Epidermal melanocyte (primary cell): ENCODE measurements at regions not wholly inside any gene's neighbourhood (a gene's known extent, or its start where the extent isn't known, plus 50 kb on each side); places are given as distances from the start of the nearest gene placed in this dataset.
"Not testable (repeated sequence)": the region's sequence is repeated elsewhere in the genome, so short reads cannot be mapped to it uniquely, and the experiment has no call there.

Experiments used
- DNase-seq: peaks from one replicate; pipeline ENCODE4 v3.0.0; 2011; ENCODE audit warnings: low spot score; ENCODE audit not compliant: insufficient read length

DNA sequence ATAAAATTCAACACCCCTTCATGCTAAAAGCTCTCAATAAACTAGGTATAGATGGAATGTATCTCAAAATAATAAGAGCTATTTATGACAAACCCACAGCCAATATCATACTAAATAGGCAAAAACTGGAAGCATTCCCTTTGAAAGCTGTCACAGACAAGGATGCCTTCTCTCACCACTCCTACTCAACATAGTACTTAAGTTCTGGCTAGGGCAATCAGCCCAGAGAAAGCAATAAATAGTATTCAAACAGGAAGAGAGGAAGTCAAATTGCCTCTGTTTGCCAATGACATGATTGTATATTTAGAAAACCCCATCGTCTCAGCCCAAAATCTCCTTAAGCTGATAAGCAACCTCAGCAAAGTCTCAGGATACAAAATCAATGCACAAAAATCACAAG, 673.8 kb upstream of the IGFBP3 start:
- not testable (repeated sequence) for DNase-seq

DNA sequence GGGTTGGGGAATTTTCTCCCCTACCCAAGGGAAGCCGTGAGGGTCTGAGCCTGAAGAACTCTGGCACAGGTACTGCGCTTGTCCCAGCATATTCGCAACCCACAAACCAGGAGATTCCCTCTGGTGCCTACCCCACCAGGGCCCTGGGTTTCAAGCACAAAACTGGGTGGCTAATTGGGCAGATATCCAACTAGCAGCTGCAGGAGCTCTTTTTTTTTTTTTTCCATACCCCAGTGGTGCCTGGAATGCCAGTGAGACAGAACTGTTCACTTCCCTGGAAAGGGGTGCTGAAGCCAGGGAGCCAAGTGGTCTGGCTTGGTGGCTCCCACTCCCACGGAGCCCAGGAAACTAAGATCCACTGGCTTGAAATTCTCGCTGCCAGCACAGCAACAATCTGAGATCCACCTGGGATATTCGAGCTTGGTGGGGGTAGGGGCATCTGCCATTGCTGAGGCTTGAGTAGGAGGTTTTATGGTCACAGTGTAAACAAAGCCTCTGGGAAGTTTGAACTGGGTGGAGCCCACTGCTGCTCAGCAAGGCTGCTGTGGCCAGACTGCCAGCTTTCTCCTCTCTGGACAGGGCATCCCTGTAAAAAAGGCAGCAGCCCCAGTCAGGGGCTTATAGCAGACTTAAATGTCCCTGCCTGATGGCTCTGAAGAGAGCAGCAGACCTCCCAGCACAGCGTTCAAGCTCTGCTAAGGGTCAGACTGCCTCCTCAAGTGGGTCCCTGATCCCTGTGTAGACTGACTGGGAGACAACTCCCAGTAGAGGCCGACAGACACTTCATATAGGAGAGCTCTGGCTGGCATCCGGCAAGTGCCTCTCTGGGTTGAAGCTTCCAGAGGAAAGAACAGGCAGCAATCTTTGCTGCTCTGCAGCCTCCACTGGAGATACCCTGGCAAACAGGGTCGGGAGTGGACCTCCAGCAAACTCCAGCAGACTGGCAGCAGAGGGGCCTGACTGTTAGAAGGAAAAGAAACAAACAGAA, 670.1 kb upstream of the IGFBP3 start:
- not testable (repeated sequence) for DNase-seq

DNA sequence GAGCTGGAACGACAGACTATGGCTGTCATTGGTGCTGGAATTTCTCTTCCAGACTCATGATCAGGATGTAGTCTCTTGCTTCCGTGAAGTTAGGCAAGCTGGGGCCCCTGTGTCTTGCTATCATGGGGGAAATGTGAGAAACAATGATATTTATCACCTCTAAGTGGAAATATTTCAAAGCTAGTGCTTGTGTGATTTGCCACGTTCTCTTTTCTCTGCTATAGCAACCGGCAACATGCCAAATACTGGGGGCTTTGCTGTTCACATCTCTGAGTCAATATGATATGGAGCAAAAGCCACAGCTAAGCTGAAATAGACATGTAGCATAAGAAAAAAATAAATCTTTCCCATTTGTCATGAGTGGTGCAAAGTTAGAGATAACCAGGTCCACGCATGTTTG, 668.2 kb upstream of the IGFBP3 start:
- no peak for DNase-seq

DNA sequence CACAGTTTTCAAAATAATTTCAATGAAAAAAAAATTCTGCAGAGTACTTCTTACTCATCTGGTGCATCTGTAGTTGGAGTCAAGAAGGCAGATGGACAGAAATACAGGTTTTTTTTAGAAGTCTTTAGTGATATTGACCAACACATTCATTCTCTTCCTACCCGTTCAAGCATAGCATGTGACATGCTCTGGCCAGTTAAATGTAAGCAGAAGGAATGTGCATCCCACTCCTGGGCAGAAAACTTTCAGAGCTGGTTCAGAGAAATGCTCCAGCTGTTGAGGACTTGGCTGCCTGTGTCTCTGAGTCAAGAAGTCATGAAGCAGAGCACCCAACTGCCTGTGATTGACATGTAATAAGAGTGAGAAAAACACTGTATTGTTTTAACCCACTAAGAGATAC, 665.3 kb upstream of the IGFBP3 start:
- DNase-seq: no peak

DNA sequence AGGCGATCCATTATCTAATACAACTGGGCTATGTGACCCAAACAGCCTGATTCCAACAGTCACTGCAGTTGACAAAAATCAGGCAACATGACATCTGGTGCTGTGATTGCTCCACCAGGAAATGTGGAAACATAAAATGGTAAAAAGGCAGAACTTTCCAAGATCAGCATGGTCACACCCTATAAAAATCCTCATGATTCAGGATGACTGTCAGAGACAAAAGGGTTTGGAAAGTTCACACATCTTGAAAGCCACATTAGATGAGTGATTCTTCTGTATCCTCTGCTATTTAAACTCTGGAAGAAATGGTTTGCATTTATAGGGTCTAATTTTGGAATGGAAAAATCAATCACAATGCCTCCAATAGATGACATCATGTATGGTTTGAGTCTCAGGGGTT, 662.6 kb upstream of the IGFBP3 start:
- no peak for DNase-seq

DNA sequence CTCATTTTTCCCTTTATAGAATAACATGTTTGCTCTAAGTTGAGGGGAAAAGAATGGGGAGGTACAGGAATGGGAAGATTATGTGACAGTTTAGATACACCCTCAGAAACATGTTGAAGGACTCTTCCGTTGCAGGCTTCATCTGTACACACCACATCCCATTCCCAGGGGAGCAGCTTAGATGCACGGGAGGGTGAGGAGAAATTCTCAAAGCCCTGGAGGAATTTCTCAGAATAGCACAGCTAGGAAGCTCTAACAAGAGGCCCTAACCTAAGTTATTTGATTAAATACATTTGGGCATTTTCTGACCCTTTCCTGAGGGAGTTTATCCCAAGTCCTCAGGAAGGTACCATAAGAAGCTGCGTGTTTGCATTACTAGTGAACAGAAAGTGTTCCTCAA, 660.2 kb upstream of the IGFBP3 start:
- DNase-seq: no peak

DNA sequence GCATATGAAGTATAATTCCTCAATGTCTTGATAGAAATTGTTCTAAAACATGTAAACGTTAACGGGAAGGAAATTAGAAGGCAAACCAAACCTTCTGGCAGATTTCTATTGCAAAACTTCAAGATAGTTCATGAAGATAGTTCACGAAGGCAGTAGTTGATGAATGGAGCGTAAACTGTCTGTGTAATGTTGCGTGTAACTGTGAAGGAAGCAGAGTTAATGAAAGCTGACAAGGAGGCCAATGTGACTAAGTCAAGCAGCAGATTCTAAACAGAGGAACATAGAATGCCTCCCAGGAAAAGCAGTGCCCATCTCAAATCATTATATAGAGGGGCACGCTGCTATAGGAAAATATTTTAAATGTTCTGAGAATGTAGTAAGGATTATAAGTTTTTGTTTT, 659.7 kb upstream of the IGFBP3 start:
- no peak for DNase-seq

DNA sequence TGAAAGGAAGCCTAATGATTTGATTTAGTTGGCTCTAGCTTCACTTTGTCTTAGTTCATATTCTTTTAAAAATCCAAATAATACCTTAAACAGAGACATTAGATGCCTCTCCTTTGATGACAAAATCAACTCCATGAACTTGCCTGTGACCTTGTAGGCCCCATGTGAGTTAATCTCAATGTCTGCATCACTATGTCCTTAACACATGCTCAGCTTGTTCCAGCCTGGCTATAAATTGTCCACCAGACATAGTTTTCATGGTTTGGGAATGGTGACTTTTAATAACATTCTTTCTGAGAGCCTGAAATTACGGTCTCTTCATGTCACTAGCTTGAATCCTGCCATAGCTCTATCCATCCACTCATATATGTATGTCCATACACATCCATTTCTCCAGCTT, 656.3 kb upstream of the IGFBP3 start:
- DNase-seq: no peak

DNA sequence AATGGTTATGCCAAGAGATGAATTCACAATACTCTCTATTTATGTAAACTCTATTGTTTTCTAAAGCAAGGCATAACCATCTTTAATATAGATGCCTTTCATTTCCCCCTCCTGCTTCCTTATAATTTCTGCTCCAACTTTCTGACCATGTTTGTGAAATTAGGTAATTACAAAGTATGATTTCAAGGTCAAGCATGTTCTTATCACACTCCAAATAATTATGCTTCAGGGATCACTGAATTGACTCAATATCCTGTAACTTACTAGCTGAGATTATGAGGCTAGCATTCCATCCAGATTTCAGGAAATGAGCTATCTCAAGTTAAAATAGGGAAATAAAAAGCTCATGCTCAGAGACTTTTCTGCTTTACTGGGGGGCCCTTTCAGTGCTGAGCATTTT, 655.9 kb upstream of the IGFBP3 start:
- no peak for DNase-seq

DNA sequence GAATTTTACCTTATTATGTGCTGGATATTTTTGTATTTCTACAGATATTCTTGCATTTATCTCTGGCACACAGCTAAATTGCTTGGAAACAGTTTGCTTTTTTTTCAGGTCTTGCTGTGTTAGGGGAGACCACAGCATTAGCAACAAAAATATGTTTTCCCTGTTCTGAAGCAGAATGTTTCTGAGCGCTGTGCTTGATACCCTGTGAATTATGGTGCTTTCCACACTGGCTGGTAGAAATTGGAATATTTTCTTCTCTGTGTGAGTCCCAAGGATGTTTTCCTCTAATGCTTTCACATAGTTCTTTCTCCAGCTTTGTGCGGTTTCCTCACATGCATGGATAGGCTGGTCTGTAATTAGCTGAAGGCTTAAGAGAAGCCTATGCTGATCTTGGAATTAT, 651.6 kb upstream of the IGFBP3 start:
- no peak for DNase-seq

DNA sequence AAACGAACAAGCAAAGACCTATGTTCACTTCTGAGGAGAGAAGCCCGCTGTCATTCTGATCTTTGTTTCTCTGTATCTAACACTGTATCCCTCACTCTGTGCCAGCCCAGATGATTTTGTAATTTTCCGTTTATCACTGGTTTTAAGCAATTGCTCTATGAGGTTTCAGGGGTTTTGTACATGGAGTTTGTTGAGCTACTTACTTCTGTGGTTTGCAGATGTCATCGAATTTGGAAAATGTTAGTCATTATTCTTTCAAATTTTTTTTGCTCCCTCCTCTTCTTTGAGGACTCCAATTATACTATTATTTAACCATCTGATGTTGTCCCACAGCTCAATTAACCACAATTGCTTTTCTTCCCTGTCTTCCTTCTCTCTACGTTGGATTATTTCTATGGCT, 650.9 kb upstream of the IGFBP3 start:
- no peak for DNase-seq

DNA sequence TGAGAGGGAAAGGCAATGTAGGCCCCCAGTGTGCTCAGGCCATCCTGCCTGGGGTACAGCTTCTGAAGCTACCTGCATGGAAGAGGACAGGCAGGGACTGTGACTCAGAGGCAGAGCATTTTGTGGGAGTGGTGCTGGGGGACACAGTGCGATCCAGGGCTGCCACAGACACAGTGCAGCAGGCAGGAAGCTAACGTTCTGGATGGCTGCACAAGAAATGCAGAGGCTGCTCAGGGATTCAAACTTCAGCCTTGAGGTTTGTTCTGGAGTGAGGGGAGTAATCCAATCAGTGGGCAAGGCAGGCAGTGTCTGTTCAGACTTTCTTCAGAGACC, 648.0 kb upstream of the IGFBP3 start:
- no peak for DNase-seq

DNA sequence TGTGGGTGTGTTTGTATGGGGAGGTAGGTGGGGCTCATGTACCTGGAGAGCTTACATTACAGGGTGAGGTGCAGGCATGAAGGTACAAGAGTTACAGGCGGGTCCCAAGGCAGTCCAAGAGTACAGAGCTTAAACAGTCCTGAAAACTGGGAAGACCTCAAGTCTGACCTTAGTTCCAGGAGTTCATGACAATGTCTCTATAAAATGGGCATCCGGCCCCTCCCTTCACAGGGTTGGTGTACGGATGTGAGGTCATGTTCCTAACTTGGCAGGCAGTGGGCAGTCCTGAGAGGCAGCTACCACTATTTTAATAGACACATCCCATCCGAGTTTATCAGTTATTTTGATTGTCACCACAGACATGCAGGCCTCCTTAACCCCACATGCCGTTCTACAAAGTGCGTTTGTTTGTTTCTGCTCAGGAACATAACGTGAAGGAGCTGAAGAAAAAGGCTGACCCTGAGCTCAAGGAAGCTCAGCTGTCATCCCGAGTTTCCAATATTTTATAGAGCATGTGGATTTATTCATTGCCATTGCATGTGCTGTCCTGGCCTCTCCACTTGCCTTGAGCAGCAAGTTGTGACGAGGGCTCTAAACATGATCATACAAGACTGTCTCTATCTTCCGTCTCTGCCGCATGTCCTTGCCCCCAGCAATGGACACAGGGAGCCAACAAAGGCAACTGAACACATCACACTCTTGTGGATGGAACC, 647.5 kb upstream of the IGFBP3 start:
- DNase-seq: no peak

DNA sequence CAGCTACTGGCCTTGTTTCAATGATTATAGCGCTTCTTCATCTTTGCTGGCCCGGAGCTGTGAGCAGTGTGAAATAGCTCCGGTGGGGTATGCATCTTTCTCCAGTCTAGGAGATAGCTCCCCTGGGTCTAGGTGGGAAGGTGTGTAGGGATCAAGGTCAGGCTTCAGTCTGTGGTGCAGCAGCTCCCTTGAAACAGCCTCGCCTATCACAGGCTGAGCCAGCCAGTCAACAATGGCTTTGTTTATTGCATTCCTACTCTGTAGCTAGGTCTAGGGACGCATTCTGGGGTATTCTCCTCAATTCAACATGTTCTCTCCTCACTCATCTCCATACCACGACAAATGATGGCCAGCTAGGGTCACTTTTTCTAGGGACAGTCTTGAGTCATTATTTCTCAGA, 646.8 kb upstream of the IGFBP3 start:
- no peak for DNase-seq

DNA sequence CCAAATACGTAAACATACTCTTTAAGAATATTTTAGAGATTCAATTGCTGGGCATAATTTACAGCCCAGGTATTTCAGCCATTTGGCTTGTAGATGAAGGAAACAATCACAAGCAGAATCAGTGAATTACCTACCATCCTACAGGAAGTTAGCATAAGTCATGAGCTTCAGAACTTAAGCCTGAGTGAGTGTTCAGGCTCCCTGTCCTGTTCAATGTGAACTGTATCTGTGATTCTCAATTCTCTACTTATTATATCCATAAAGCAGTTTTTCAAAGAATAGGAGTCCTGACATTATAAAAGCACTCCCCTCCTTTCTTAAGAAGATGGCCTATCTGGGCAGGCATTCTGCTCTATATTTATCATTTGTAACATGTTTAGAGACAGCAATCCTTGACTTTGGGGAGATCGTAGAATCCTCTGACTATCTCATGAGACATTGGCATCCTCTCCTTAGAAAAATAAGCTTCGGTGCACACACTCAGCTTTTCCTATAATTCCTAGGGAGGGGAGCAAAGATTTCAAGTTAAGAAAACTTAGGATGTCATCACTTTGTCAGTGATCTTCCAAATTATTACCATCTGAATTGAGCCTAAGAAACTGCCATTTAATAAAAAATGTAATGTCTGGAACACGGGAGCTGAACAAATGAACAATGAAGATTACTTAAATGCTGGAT, 645.2 kb upstream of the IGFBP3 start:
- DNase-seq: no peak

DNA sequence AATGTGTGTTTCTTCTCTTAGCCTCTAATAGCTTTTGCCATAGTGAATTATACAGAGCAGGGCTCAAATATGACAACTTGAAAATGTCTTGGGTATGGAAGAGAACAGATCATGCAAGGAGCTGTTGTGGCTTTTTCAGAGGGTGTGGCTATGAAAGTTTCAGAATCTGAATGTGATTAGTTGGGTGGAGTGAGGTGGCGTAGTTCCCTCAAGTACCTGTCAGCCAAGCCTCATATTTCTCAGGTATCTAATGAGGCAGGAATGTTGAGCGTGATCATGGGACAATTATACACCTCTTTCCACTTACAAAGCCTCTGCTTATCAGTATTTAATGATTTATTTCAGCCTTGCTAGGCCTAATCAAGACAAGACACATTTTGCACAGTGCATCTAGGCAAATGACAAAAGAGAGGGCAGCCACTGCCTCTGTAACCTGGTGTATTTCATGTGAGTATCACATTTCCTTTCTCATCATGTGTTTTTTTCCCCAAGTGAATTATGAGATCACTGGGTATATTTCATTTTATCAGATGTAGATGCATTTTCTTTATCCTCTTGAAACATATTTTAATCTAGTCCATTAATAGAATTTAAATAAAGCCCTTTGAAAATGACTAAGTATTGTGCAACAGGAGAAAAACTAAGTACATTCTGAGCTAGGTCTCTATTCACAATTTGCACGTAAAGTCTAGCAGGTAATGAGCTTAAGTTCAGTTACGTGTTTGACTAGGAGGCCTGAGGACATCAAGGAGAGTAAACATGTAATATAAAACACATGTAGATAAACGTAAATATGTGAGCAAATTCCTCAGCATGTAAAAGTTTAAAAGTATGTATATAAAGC, 644.4 kb upstream of the IGFBP3 start:
- no peak for DNase-seq

DNA sequence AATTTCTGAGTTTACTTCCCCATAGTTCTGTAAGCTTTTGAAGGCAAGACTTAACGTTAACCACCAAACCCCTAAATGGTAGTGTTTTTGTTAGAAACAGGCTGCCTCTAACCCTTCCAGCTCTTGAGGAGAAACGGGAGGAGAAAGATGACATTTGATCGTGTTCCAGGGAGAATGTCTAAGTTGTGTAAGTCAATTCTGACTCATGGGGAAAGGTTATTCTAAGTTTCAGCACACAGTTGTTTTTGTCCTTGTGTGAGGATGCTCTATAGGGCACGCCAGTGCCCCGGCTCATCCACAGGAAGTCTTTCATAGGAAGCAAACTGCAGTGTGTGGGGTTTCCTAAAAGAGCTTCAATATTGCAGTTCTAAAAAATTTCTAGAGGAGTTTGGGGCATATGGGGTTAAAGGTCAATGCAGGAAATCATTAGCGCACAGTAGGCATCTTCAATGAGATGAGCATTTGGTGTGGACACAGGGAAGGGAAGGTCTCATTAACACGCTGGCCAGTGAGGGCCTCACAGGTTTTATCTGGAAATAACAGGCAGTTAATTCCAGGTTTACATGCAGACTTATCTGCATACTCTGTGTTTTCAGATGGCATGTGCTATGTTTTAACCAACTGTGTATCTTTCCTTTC, 638.2 kb upstream of the IGFBP3 start:
- peak; percentile 23 for DNase-seq

DNA sequence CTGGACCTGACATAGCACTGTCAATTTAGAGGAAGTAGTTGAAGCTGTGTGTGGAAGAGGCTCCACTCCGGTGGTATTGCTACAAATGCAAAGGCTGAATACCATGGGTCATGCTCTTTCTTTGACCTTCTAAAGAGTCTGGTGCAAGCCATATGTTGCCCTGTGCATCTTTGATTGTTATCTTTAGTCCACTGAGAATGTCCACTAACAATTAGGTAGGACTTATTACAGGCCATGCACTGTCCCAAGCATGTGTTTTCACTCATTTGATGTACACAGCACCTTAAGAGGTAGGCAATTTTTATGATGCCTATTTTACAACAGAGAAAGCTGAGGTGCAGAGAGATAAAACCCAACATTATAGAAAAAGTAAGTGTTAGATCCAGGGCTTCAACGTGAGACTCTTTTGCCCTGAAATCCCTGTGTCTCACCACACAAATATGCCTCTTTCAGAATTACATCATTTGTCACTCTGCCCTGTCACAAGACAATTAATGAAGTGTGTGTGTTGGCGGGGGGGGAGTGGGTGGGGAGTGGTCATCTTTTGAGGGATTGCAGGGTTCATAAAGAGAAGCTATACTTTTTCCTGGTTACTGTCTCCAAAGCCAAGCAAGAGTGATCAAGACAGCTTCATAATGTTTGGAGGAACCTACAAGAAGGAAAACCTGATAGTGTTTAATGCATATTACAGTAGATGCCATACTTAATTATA, 637.6 kb upstream of the IGFBP3 start:
- DNase-seq: no peak

DNA sequence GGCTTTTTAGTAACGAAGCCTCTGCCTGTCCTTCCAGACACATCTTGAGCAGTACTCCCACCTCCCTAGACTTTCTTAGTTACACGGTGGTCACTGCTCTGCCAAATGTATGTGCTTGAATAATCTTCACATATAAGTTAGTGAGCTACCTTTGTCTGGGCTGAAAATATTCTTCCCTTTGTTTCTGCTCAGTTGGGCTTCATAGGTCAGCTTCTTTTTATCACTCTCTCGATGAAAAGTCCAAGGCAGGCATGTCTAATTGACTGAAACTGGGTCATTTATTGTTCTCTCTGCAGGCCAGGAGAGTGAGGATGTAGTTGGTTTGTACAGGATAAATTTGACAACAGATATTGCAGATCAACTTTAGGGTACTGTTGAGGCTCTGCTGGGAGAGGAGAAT, 636.7 kb upstream of the IGFBP3 start:
- DNase-seq: no peak

DNA sequence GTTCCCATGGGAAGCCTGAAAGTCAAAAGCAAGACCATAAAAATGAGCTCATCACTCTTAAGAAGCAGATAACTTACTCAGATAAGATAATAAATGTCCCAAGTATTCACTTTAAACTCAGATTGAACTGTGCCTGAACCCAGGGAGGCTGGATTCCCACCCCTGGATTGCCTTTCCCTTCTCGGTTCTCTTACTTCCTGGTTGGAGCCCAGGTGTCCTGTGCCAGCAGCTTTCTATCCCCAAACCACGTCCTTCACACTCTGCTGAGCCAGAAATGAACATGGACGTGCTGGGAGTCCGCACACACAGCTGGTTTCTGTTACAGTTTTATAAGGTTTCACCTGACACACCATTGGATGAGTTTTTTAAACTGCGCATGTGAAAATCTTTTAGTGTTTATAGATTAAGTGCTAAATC, 636.2 kb upstream of the IGFBP3 start:
- DNase-seq: no peak
